ENCODE measurements at regions not wholly inside any gene's neighbourhood (a gene's known extent, or its start where the extent isn't known, plus 50 kb on each side); places are given as distances from the start of the nearest gene placed in this dataset.

GRCh38 chr6:167209577-167209975 lies 51.8 kb upstream of the GPR31 start (continued):
- TF ChIP-seq ATF3 (IDR thresholded peaks at IDR 0.05; ENCODE audit: insufficient read depth, low read depth, low read length) (no peak), EP300 (IDR thresholded peaks at IDR 0.05; ENCODE audit: borderline replicate concordance in 1 of 2, low read depth in 2 of 2, low read length in 2 of 2) (no peak)

Data from H1 (cell line).